ENCODE measurements at regions not wholly inside any gene's neighbourhood (a gene's known extent, or its start where the extent isn't known, plus 50 kb on each side); places are given as distances from the start of the nearest gene placed in this dataset.
A peak's percentile ranks its signal among the peaks of the same experiment; 100 is the strongest.

- H3K27ac Mint-ChIP-seq, result peak overlapping the region; percentile 94
- ATAC-seq, result no peak
- H3K4me3 Mint-ChIP-seq, result no peak overlapping the region
- no peaks in the 10 kb centered on the region for H3K36me3 Mint-ChIP-seq
- peaks cover 10% of the 10 kb centered on the region for H3K27me3 Mint-ChIP-seq
- peaks cover 12% of the 10 kb centered on the region for H3K9me3 Mint-ChIP-seq
- H3K4me1 Mint-ChIP-seq, result peaks cover 42% of the 10 kb centered on the region
These were observed 56.7 kb upstream of the HGFAC start for GRCh38 chr4:3384771-3385710.

DNA sequence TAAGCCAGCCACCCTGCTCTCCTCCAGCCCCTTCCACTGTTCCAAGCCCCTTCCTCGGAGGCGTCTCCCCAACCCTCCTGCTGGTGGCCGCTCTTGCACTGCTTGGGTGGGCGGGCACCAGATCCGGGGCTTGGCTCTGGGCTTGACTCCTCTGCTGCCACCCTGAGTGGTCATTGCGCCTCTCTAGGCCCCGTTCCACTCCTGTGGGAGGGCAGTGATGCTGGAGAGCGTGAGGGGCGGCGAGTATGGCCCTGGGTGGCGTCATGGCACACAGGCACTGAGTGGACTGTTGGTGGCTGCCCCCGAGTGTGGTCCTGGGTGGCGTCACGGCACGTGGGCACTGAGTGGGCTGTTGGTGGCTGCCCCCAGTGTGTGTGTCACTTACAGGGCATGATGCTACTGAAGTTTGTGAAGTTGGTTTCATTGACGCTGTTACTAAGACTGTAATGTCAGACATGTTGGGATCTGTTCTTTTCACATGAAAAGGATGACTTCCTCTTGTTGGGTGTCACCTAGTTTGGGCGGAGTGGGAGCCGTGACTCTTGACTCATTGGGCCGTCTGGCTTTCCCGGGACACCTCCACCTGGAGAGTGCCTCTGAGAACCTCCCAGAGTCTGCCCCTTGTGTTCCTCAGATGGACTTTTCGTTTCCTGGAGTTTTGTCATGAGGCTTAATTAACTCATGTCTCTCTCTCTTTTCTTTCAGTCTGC is 55.9 kb upstream of the HGFAC start:
- Mint-ChIP-seq H3K27me3 (peaks cover 15% of the 10 kb centered on the region), H3K27ac (peak overlapping the region; percentile 94), H3K36me3 (no peaks in the 10 kb centered on the region), H3K4me1 (peaks cover 46% of the 10 kb centered on the region), H3K4me3 (no peak overlapping the region), H3K9me3 (peaks cover 9% of the 10 kb centered on the region)
- no peak for ATAC-seq

GRCh38 chr4:3386526-3386925 is 55.2 kb upstream of the HGFAC start:
- H3K27me3 Mint-ChIP-seq, result peaks cover 15% of the 10 kb centered on the region
- H3K27ac Mint-ChIP-seq, result peak overlapping the region; percentile 94
- no peak for ATAC-seq
- peaks cover 46% of the 10 kb centered on the region for H3K4me1 Mint-ChIP-seq
- H3K4me3 Mint-ChIP-seq, result no peak overlapping the region
- H3K36me3 Mint-ChIP-seq, result no peaks in the 10 kb centered on the region
- H3K9me3 Mint-ChIP-seq, result peaks cover 2% of the 10 kb centered on the region

GRCh38 chr4:3387154-3387942 is 54.4 kb upstream of the HGFAC start:
- H3K4me3 Mint-ChIP-seq, result peak overlapping the region; percentile 83
- H3K36me3 Mint-ChIP-seq, result no peaks in the 10 kb centered on the region
- peaks cover 46% of the 10 kb centered on the region for H3K4me1 Mint-ChIP-seq
- no peaks in the 10 kb centered on the region for H3K9me3 Mint-ChIP-seq
- peak overlapping the region; percentile 94 for H3K27ac Mint-ChIP-seq
- H3K27me3 Mint-ChIP-seq, result peaks cover 18% of the 10 kb centered on the region
- peak; percentile 64 for ATAC-seq

GRCh38 chr4:3387943-3388361 is 53.8 kb upstream of the HGFAC start:
- H3K4me3 Mint-ChIP-seq, result peak overlapping the region; percentile 83
- no peaks in the 10 kb centered on the region for H3K36me3 Mint-ChIP-seq
- H3K27ac Mint-ChIP-seq, result peak overlapping the region; percentile 94
- peaks cover 46% of the 10 kb centered on the region for H3K4me1 Mint-ChIP-seq
- H3K9me3 Mint-ChIP-seq, result no peaks in the 10 kb centered on the region
- peaks cover 21% of the 10 kb centered on the region for H3K27me3 Mint-ChIP-seq
- ATAC-seq, result peak; percentile 61

DNA sequence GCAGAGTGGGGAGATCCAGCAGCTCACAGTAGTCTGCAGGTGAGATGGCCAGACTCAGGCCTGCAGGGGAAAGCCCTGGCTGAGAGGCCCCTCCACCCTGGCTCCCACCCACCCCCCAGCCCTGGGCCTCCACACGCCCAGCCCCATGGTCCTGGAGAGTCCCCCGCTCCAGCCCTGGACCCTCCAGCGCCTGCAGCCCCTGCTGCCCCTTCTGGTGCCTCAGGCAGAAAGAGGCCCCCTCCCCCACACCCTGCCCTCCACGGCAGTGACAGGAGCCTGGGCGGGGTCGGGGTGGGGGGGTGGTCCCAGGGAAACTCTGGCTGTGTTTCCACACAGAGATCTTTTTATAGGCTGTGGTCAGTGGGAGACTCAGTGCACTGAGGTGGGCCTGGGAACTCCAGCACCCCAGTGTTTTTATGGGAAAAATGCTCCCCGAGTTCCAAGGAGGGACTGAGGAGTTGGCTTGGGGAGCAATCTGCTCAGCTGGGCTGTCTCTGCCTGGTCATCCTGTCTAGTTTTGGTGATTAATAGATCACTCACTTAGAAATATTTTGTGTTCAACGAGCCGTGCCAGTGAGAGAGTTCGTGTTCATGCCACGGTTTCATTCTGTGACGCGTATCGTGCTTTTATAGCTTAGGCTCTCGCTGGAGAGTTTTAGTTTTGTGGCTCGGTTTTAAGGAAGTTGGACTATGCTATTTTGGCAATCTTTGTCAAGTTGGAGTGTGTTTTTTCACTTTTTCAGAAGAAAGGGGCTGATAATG is 53.1 kb upstream of the HGFAC start:
- peaks cover 46% of the 10 kb centered on the region for H3K4me1 Mint-ChIP-seq
- no peaks in the 10 kb centered on the region for H3K36me3 Mint-ChIP-seq
- H3K27me3 Mint-ChIP-seq, result peaks cover 21% of the 10 kb centered on the region
- H3K9me3 Mint-ChIP-seq, result no peaks in the 10 kb centered on the region
- peak overlapping the region; percentile 94 for H3K27ac Mint-ChIP-seq
- peak; percentile 85 for ATAC-seq
- peak overlapping the region; percentile 83 for H3K4me3 Mint-ChIP-seq

- H3K27ac Mint-ChIP-seq, result peak overlapping the region; percentile 94
- peaks cover 46% of the 10 kb centered on the region for H3K4me1 Mint-ChIP-seq
- no peak for ATAC-seq
- H3K27me3 Mint-ChIP-seq, result peaks cover 21% of the 10 kb centered on the region
- peak overlapping the region; percentile 60 for H3K4me3 Mint-ChIP-seq
- no peaks in the 10 kb centered on the region for H3K9me3 Mint-ChIP-seq
- no peaks in the 10 kb centered on the region for H3K36me3 Mint-ChIP-seq
These were observed 52.2 kb upstream of the HGFAC start for GRCh38 chr4:3389233-3390215.

DNA sequence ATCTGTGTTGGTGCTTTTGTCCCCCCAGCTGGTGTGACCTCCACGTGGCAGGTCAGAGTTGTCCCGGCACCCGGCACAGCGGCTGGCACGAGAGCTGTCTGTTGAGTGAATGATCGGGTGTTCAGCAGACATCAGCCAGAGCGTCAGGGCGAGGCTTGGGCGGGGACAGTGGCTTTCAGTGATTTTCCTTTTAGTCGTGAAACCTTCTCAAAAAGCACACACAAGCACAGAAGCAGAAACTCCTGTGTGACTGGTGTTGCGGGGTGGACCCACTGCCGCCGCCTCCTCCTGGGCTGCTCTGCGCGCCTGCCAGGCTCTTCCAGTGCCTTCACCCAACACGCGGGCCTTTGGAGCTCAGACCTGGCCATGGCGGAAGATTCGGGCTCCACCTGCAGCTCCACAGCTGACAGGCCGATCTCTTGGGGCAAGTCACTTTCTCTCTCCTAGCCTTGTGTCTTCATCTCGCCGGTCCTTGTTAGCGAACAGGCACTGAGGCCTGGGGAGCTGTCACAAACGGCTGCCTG is 51.4 kb upstream of the HGFAC start:
- Mint-ChIP-seq H3K27ac (peak overlapping the region; percentile 94), H3K27me3 (peaks cover 21% of the 10 kb centered on the region), H3K36me3 (no peaks in the 10 kb centered on the region), H3K9me3 (no peaks in the 10 kb centered on the region), H3K4me1 (peaks cover 45% of the 10 kb centered on the region), H3K4me3 (peak overlapping the region; percentile 36)
- no peak for ATAC-seq

GRCh38 chr4:3391422-3391821 is 50.3 kb upstream of the HGFAC start:
- Mint-ChIP-seq H3K4me1 (peaks cover 36% of the 10 kb centered on the region), H3K27ac (no peak overlapping the region), H3K36me3 (peaks cover 2% of the 10 kb centered on the region), H3K4me3 (no peak overlapping the region), H3K9me3 (no peaks in the 10 kb centered on the region), H3K27me3 (peaks cover 21% of the 10 kb centered on the region)
- no peak for ATAC-seq

All from stimulated activated memory B cell treated with anti-CD40 and anti-IgM and Interleukin-4, amounts not matched to agents 10 μg/mL and 1 μg/mL and 100 μg/mL, for 72 hours (primary cell).